GM12891 (cell line): ENCODE measurements at regions not wholly inside any gene's neighbourhood (a gene's known extent, or its start where the extent isn't known, plus 50 kb on each side); places are given as distances from the start of the nearest gene placed in this dataset.
"Not testable (repeated sequence)": the region's sequence is repeated elsewhere in the genome, so short reads cannot be mapped to it uniquely, and the experiment has no call there.

Experiments used
- DNase-seq: peaks from one replicate; pipeline ENCODE4 v3.0.0; 2011; ENCODE audit warnings: low spot score; ENCODE audit not compliant: insufficient read length
- FAIRE-seq: peaks from 2 replicates; lab custom pipeline; 2011; peaks lifted over from hg19 to GRCh38; lab: Jason Lieb, UNC
- PAX5 ChIP-seq: IDR thresholded peaks from 2 replicates; pipeline ENCODE4 v1.6.1; 2011; ENCODE audit warnings: low read length, moderate library complexity, mild to moderate bottlenecking; ENCODE audit not compliant: insufficient read depth, severe bottlenecking
- POLR2A ChIP-seq: IDR thresholded peaks from 2 replicates; pipeline ENCODE4 v1.6.1; 2011; ENCODE audit warnings: low read depth, low read length, control low read depth
- POLR2AphosphoS5 ChIP-seq: IDR thresholded peaks from 2 replicates; pipeline ENCODE4 v1.6.1; 2011; ENCODE audit warnings: low read depth, low read length, control low read depth
- POU2F2 ChIP-seq: IDR thresholded peaks from 2 replicates; pipeline ENCODE4 v1.6.1; 2011; ENCODE audit warnings: low read depth, mild to moderate bottlenecking, control low read depth, low read length, moderate library complexity
- SPI1 ChIP-seq: IDR thresholded peaks from 2 replicates; pipeline ENCODE4 v1.6.1; 2011; ENCODE audit warnings: low read depth, low read length, control low read depth
- TAF1 ChIP-seq: IDR thresholded peaks from 2 replicates; pipeline ENCODE4 v1.6.1; 2011; ENCODE audit warnings: low read depth, low read length, control low read depth

DNA sequence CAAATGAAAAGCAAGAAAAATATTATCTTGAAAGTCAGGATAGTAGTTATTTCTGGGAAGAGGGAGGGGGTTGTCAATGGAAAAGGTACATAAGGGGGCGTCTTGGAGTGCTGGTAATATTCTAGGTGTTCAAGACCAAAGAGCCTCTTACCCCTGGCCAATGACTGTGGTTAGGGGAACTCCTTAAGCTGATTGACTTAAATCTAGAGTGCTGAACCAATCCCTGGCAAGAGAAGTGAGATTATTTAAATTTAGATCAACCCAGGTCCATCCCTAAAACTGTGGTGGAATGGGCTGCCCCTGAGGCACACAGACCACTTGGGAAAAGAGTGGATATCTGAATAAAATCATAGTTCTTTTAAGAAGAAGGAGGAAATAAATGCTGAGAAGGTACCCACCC lies 174.1 kb downstream of the COPRS start:
- FAIRE-seq (no peak), DNase-seq (no peak)
- no peak for TF ChIP-seq POLR2A
- no peak for TF ChIP-seq POU2F2
- no peak for TF ChIP-seq TAF1
- no peak for TF ChIP-seq SPI1
- TF ChIP-seq PAX5: no peak
- no peak for TF ChIP-seq POLR2AphosphoS5

DNA sequence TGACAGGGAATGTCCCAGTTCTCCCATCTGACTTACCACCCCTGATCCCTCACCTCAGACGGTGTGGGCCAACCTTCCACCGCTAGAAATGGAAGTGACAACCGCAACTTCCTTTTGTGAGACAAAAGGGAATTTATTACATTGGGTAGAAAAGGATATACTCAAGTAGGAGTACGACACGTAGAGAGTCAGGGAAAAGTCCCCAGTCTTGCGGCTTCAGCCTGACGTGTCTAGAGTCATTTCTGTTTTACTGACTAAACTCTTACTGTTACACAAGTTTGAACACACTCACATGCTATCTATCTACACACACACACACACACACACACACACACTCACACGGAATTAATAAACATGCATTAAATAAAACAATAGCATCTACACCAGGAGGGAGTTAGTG lies 178.9 kb downstream of the COPRS start:
- FAIRE-seq: peak; percentile 38
- no peak for DNase-seq
- TF ChIP-seq TAF1: no peak
- no peak for TF ChIP-seq SPI1
- no peak for TF ChIP-seq POU2F2
- TF ChIP-seq POLR2A: no peak
- TF ChIP-seq PAX5: no peak
- no peak for TF ChIP-seq POLR2AphosphoS5

DNA sequence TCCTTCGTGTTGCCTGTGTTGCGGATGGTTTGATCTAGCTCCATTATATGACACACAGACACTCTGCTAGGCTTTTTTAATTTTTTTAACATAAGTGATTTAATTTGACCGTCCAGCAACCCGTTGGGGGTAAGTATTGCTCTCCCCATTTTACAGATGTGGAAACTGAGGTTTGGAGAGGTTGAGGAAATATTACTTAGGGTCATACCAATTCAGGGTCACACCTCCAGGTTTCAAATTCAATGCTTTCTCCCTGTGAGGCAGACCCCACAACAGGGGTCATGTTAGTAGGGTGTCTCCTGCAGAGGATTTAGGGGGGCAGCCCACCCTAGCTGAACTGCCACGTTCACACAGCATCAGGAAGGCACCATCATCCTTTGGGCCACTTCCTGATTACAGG lies 179.4 kb downstream of the COPRS start:
- DNase-seq (no peak), FAIRE-seq (no peak)
- TF ChIP-seq POLR2AphosphoS5 (no peak), SPI1 (no peak), POU2F2 (no peak), PAX5 (no peak), POLR2A (no peak), TAF1 (no peak)

DNA sequence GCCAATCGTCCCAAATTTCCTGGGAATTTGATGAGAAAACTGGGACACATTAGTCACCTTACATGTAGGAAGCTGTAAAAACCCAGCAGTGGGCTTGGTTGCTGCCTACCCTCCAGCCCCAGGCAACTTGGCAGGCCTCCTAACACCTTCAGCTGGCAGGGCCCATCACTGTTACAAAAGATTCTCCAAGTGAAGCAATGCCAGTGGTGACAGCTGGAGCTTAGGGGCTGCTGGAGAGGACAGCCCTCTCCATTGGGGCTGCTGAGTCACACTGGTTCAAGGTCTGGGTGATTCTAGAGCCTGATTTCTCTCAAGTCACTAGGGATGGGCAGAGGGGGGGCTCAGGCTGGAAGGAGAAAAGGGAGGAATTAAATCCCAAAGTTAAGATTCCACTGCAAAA lies 180.6 kb downstream of the COPRS start:
- no peak for FAIRE-seq
- no peak for DNase-seq
- no peak for TF ChIP-seq POU2F2
- no peak for TF ChIP-seq PAX5
- no peak for TF ChIP-seq POLR2A
- no peak for TF ChIP-seq TAF1
- no peak for TF ChIP-seq POLR2AphosphoS5
- no peak for TF ChIP-seq SPI1

DNA sequence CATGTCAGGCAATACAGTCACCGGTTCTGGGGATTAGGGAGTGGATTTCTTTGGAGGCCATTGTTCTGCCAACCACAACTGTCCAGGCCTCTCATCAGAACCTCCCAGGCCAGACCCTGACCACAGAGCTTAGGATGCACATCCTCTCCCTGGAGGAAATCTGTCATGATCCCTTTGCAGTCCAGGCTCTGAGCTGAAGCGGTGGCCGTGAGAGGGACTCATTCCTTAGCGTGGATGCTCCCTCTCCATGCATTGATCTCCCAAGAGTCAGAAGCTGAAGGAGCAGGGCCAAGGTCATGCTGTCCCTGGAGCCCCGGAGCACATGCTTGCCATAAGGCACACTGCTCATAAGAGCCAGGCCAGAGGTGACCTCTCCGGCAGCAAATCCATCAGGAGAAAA lies 181.4 kb downstream of the COPRS start:
- FAIRE-seq: no peak
- no peak for DNase-seq
- TF ChIP-seq POU2F2: no peak
- TF ChIP-seq POLR2AphosphoS5: no peak
- no peak for TF ChIP-seq SPI1
- TF ChIP-seq PAX5: no peak
- TF ChIP-seq TAF1: no peak

DNA sequence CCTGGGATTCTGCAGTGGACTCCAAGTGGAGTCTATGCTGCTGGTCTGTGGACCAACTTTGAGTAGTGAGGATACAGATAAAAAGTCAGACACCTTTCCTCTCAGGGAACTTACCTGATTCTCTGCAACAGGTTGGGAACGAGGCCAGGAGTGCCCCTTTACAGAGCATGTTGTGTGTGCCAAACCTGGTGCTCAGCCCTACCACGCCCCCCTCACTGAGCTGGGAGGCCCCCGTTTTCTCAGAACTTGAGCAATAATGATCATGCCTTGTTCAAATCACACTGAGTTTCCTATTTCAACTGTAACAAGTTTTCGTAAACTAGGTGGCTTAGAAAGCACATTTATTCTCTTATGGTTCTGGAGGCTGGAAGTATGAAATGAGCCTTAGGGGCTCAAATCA lies 182.0 kb downstream of the COPRS start:
- DNase-seq (no peak), FAIRE-seq (no peak)
- TF ChIP-seq SPI1 (no peak), POU2F2 (no peak), TAF1 (no peak)

DNA sequence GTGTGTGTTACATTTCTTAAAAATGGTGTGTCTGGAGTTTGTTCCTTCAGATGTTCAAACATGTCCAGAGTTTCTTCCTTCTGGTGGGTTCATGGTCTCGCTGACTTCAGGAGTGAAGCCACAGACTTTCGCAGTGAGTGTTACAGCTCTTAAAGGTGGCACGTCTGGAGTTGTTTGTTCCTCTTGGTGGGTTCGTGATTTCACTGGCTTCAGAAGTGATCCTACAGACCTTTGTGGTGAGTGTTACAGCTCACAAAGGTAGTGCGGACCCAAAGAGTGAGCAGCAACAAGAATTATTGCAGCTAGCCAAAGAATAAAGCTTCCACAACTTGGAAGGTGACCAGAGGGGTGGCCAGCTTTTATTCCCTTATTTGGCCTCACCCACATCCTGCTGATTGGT lies 183.7 kb downstream of the COPRS start:
- DNase-seq, FAIRE-seq: not testable (repeated sequence)

DNA sequence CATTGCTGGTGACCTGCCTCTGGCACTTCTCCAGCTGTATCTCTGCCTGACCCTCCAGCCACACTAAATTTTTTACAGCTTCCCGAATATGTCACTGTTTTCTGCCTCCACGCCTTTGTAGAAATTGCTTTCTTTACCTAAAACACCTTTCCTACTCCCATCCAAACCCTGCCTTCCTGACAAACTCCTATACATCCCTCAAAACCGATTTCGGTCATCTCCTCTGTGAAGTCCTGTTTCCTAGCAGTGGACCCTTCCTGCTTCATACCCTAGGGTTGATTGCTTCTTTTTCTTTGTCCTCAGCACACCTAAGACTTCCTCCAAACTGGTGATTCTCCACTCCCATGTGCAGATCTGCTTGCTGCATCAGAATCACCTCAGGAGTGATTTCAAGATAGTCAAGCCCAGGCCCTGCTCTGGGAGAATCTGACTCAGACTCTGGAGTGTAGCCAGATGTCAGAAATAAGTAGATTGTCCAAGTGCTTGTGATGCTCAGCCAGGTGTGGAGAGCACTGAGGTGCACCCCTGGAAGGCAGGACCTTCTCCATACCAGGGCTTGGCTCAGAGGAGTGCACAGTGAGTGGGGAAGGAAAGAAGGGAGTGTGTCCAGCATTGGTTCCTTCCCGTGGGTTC lies 184.2 kb downstream of the COPRS start:
- TF ChIP-seq POU2F2 (no peak), PAX5 (no peak), POLR2AphosphoS5 (no peak), TAF1 (no peak), SPI1 (no peak), POLR2A (no peak)
- DNase-seq (no peak), FAIRE-seq (no peak)

DNA sequence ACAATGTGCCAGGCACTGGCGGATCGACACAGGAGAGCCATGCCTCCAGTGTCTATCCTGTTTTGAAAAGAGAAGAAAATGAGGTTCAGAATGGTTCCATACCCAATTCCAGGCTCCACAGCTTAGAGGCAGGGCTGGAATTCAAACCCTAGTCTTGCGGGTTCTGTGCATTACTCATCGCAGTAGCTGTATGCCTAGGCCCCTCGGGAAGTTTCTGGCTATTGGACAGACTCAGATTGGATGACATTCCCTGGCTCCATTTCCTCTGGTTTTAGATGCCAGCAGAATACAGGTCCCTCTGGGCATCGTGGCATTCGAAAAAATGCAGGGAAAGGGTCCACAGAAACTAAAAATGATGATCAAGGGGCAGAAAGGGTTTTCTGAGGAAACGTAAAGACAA lies 184.7 kb downstream of the COPRS start:
- no peak for FAIRE-seq
- TF ChIP-seq POU2F2 (no peak), SPI1 (no peak), PAX5 (no peak), POLR2AphosphoS5 (no peak)
- no peak for DNase-seq

DNA sequence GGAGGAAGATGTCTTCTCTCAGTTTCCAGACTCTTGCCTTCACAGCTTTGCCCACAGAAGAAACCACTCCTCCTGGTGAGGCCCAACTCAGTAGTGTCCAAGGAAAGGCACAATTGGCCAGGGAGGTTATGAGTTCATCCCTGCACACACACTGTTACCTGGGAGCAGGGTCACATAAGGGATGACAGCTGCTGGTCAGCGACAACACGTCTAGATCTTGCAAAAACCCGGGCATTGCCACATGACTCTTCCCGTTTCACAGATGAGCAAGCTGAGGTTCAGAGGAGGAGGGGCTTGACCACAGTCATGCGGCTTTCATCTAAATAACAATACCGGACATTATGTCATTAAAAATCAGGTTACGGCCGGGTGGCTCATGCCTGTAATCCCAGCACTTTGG lies 186.0 kb downstream of the COPRS start:
- FAIRE-seq: no peak
- DNase-seq: no peak
- TF ChIP-seq POU2F2: no peak
- TF ChIP-seq POLR2AphosphoS5: no peak
- TF ChIP-seq TAF1: no peak
- TF ChIP-seq SPI1: no peak
- TF ChIP-seq PAX5: no peak
- no peak for TF ChIP-seq POLR2A
